HepG2 (cell line): ENCODE measurements at regions not wholly inside any gene's neighbourhood (a gene's known extent, or its start where the extent isn't known, plus 50 kb on each side); places are given as distances from the start of the nearest gene placed in this dataset.

Experiments used
- ATAC-seq: fragments of 200-7000 bp; cut with Tn5 transposase; 3 replicates; pipeline ENCODE4 v1.9.1; 2020; ENCODE audit warnings: mild to moderate bottlenecking, moderate library complexity
- BruUV-seq: library from RNA; stranded (reverse); fragments of 400-500 nt; replicated peaks from 2 replicates; lab custom pipeline; 2021; lab: Mats Ljungman, UMichigan
- CTCF ChIA-PET: fragments of 300-600 bp; formaldehyde crosslinking; extraction: SDS; loops from one replicate; lab custom pipeline; 2021; ENCODE audit warnings: low total read pairs, inconsistent platforms, low intra/inter-chr PET ratio; lab: Yijun Ruan, JAX
- POLR2A ChIA-PET: fragments of 350-600 bp; sonication (Branson Sonifier 250); formaldehyde crosslinking; loops from one replicate; lab custom pipeline; 2020; ENCODE audit warnings: antibody characterized with exemption, inconsistent platforms; lab: Yijun Ruan, JAX
- DNase-seq: peaks from one replicate; pipeline ENCODE4 v3.0.0-alpha.2; 2015; ENCODE audit warnings: low spot score
- FAIRE-seq: peaks from 3 replicates; lab custom pipeline; 2011; peaks lifted over from hg19 to GRCh38; lab: Jason Lieb, UNC
- H2AFZ ChIP-seq: one replicate; pipeline ENCODE4 v1.6.1; 2011; ENCODE audit warnings: low read length, inconsistent platforms
- H3K27ac ChIP-seq: fragments of 300-600 bp; 3 replicates; pipeline ENCODE4 v1.8.0; 2011; ENCODE audit warnings: mixed run types, mild to moderate bottlenecking, mixed read lengths, low read length, inconsistent platforms; ENCODE audit not compliant: insufficient read depth; ENCODE audit errors: extremely low read length
- H3K27me3 ChIP-seq, 2 experiments: fragments of 200-600 bp in 1 of 2; 2 replicates in 1 of 2; 3 replicates in 1 of 2; pipeline versions ENCODE4 v1.6.0 to v1.8.0; 2011; ENCODE audit warnings: low read length in 2 of 2, mild to moderate bottlenecking in 2 of 2, moderate library complexity in 2 of 2, inconsistent platforms in 1 of 2; ENCODE audit not compliant: insufficient read depth in 2 of 2, control insufficient read depth in 1 of 2
- H3K36me3 ChIP-seq, 2 experiments: fragments of 200-600 bp in 1 of 2; replicated peaks in 1 of 2; 2 replicates in 1 of 2; 3 replicates in 1 of 2; pipeline versions ENCODE4 v1.5.1 to v1.8.0; 2011; ENCODE audit warnings: low read length in 2 of 2, inconsistent platforms in 1 of 2; ENCODE audit not compliant: insufficient read depth in 2 of 2, control insufficient read depth in 1 of 2
- H3K4me1 ChIP-seq: 2 replicates; pipeline ENCODE4 v1.5.1; 2012; ENCODE audit warnings: low read length, inconsistent platforms; ENCODE audit not compliant: insufficient read depth
- H3K4me2 ChIP-seq: 2 replicates; pipeline ENCODE4 v1.6.0; 2011; ENCODE audit warnings: low read depth, low read length, inconsistent platforms
- H3K4me3 ChIP-seq, 3 experiments: fragments of 200-600 bp in 1 of 3; sonication (generic), shearing (Covaris generic) in 1 of 3; replicated peaks in 1 of 3; 2 replicates each; pipeline ENCODE4 v1.5.1; 2011 to 2016; ENCODE audit warnings: low read length in 3 of 3, inconsistent platforms in 2 of 3, low read depth in 2 of 3, mild to moderate bottlenecking in 2 of 3, control low read depth in 1 of 3, mixed read lengths in 1 of 3; ENCODE audit not compliant: insufficient read depth in 1 of 3
- H3K79me2 ChIP-seq: one replicate; pipeline ENCODE4 v1.6.1; 2011; ENCODE audit warnings: low read length, inconsistent platforms; ENCODE audit not compliant: insufficient read depth
- H3K9ac ChIP-seq: 2 replicates; pipeline ENCODE4 v1.6.0; 2011; ENCODE audit warnings: mild to moderate bottlenecking, low read depth, low read length, inconsistent platforms; ENCODE audit not compliant: insufficient read depth
- H3K9me3 ChIP-seq: 2 replicates; pipeline ENCODE4 v1.5.1; 2012; ENCODE audit warnings: mild to moderate bottlenecking, low read length
- H4K20me1 ChIP-seq: 2 replicates; pipeline ENCODE4 v1.6.0; 2011; ENCODE audit warnings: inconsistent platforms, mild to moderate bottlenecking, low read length, moderate library complexity; ENCODE audit not compliant: insufficient read depth
- HES4 ChIP-seq: sonication (generic); formaldehyde crosslinking; IDR thresholded peaks from 2 replicates; pipeline ENCODE4 v1.9.0; 2021; ENCODE audit warnings: mild to moderate bottlenecking, missing genetic modification reagents, borderline replicate concordance
- HNRNPLL ChIP-seq: fragments of 200-400 bp; formaldehyde crosslinking; IDR thresholded peaks from 2 replicates; pipeline ENCODE4 v1.6.1; 2017; ENCODE audit warnings: mild to moderate bottlenecking, low read depth, low read length; ENCODE audit not compliant: poor library complexity, severe bottlenecking
- NRL ChIP-seq: sonication (generic); formaldehyde crosslinking; IDR thresholded peaks from 2 replicates; pipeline ENCODE4 v1.5.0; 2020; ENCODE audit warnings: missing genetic modification reagents, mild to moderate bottlenecking, moderate library complexity, borderline replicate concordance
- SAFB2 ChIP-seq: sonication (generic); formaldehyde crosslinking; IDR thresholded peaks from 2 replicates; pipeline ENCODE4 v1.5.1; 2020; ENCODE audit warnings: missing genetic modification reagents, low read depth, mild to moderate bottlenecking, borderline replicate concordance
- SIX1 ChIP-seq: sonication (generic); formaldehyde crosslinking; IDR thresholded peaks from 2 replicates; pipeline ENCODE4 v1.4.0; 2020; ENCODE audit warnings: missing genetic modification reagents, borderline replicate concordance
- ZNF10 ChIP-seq: sonication (generic); formaldehyde crosslinking; IDR thresholded peaks from 2 replicates; pipeline ENCODE4 v1.4.0; 2020; ENCODE audit warnings: mild to moderate bottlenecking, low read depth, missing genetic modification reagents, borderline replicate concordance
- ZNF17 ChIP-seq: sonication (generic); formaldehyde crosslinking; IDR thresholded peaks from 2 replicates; pipeline ENCODE4 v1.5.0; 2020; ENCODE audit warnings: mild to moderate bottlenecking, missing genetic modification reagents
- ZNF615 ChIP-seq: sonication (generic); formaldehyde crosslinking; IDR thresholded peaks from 2 replicates; pipeline ENCODE4 v1.5.0; 2020; ENCODE audit warnings: mild to moderate bottlenecking, missing genetic modification reagents, borderline replicate concordance
- ZNF644 ChIP-seq: IDR thresholded peaks from 2 replicates; pipeline ENCODE4 v1.6.1; 2016; ENCODE audit warnings: low read depth
- WGBS: methylation state at CpG from one replicate; pipeline ENCODE4 v1.1.6; 2017; ENCODE audit warnings: low lambda C conversion rate; 5-methylcytosine and 5-hydroxymethylcytosine counted together
- in situ Hi-C: cut with HindIII; loops from 2 replicates; pipeline ENCODE4 v1.10.0; 2017; ENCODE audit warnings: low pct_unique_long_range_greater_than_20kb; ENCODE audit not compliant: extremely low pct_ligation_motif_present
- intact Hi-C: fragments of 100-400 bp; cut with micrococcal nuclease; formaldehyde crosslinking; loops from one replicate; pipeline ENCODE4 v1.10.0; 2022; ENCODE audit not compliant: unreplicated experiment
- TF ChIP-seq, protein P1 (sequence below): sonication (generic); formaldehyde crosslinking; IDR thresholded peaks from 2 replicates; pipeline ENCODE4 v1.4.0; 2020; ENCODE audit warnings: mild to moderate bottlenecking, missing genetic modification reagents
- TF ChIP-seq, protein P2 (sequence below): conservative IDR thresholded peaks from 2 replicates; pipeline ENCODE4 v1.6.1; 2018; ENCODE audit warnings: missing genetic modification reagents
- TF ChIP-seq, protein P3 (sequence below): sonication (generic); formaldehyde crosslinking; conservative IDR thresholded peaks from 2 replicates; pipeline ENCODE4 v1.8.0; 2022; ENCODE audit warnings: low read depth, missing genetic modification reagents
- TF ChIP-seq, protein P4 (sequence below): sonication (generic); formaldehyde crosslinking; IDR thresholded peaks from 2 replicates; pipeline ENCODE4 v1.8.1; 2023; ENCODE audit warnings: mild to moderate bottlenecking, missing genetic modification reagents, borderline replicate concordance

DNA sequence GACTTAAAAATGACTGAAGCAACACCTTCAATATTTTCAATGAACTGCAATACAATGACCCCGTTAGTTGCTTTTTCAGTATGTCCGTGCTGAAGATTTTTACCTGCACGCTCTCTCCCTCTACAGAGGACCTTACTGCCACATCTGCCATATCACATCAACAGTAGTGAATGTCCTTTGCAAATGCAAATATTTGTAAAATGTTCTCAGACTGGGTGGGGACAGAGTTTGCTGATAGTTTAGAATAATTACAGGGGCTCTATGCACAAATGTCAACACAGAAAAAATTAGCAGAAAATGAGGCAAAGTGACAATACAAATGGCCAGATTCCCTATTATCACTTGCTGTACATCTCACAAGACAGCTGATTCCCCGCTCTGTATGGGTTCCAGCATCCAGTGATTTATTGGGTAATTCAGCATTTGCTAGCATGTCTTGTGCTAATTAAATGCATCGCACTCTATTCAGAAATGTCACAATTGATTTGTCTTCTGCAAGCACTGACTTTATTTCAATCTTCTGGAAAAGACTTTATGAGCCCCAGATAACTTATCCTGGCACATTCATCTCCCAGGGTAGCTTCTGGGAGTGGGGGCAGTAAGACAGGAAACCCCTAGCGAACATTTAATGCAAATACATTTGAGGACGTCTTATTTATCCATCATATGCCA, 69.1 kb upstream of the PTER start:
- no peaks in the 10 kb centered on the region for H4K20me1 ChIP-seq
- no peak overlapping the region for H3K9ac ChIP-seq
- H3K36me3 ChIP-seq = no peaks in the 10 kb centered on the region
- no TSS peak for BruUV-seq
- intact Hi-C loops = no loop called here
- WGBS = 34% methylated on average over 7 of the region's 7 CpGs
- H3K4me2 ChIP-seq = no peak overlapping the region
- TF ChIP-seq, protein P1, sequence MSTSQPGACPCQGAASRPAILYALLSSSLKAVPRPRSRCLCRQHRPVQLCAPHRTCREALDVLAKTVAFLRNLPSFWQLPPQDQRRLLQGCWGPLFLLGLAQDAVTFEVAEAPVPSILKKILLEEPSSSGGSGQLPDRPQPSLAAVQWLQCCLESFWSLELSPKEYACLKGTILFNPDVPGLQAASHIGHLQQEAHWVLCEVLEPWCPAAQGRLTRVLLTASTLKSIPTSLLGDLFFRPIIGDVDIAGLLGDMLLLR = no peak
- TF ChIP-seq ZNF17 (CRISPR knock-in tag) (no peak), HES4 (no peak), SAFB2 (CRISPR knock-in tag) (no peak), NRL (CRISPR knock-in tag) (no peak), ZNF644 (CRISPR knock-in tag) (no peak), ZNF615 (CRISPR knock-in tag) (no peak), ZNF10 (CRISPR knock-in tag) (no peak), HNRNPLL (no peak), SIX1 (CRISPR knock-in tag) (no peak)
- TF ChIP-seq, protein P2, sequence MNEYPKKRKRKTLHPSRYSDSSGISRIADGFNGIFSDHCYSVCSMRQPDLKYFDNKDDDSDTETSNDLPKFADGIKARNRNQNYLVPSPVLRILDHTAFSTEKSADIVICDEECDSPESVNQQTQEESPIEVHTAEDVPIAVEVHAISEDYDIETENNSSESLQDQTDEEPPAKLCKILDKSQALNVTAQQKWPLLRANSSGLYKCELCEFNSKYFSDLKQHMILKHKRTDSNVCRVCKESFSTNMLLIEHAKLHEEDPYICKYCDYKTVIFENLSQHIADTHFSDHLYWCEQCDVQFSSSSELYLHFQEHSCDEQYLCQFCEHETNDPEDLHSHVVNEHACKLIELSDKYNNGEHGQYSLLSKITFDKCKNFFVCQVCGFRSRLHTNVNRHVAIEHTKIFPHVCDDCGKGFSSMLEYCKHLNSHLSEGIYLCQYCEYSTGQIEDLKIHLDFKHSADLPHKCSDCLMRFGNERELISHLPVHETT = no peak
- TF ChIP-seq, protein P3, sequence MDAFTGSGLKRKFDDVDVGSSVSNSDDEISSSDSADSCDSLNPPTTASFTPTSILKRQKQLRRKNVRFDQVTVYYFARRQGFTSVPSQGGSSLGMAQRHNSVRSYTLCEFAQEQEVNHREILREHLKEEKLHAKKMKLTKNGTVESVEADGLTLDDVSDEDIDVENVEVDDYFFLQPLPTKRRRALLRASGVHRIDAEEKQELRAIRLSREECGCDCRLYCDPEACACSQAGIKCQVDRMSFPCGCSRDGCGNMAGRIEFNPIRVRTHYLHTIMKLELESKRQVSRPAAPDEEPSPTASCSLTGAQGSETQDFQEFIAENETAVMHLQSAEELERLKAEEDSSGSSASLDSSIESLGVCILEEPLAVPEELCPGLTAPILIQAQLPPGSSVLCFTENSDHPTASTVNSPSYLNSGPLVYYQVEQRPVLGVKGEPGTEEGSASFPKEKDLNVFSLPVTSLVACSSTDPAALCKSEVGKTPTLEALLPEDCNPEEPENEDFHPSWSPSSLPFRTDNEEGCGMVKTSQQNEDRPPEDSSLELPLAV = no peak
- TF ChIP-seq, protein P4, sequence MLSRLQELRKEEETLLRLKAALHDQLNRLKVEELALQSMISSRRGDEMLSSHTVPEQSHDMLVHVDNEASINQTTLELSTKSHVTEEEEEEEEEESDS (CRISPR knock-in tag) = no peak
- ChIA-PET POLR2A (no interaction called here), CTCF (no interaction called here)
- in situ Hi-C loops = no loop called here
- peaks cover 6% of the 10 kb centered on the region for H3K4me1 ChIP-seq
- DNase-seq (no peak), FAIRE-seq (no peak), ATAC-seq (no peak)
- H3K9me3 ChIP-seq = peaks cover under 1% of the 10 kb centered on the region; the same call in 1 of the 2 replicates
- no peaks in the 10 kb centered on the region for H3K27me3 ChIP-seq
- H3K27ac ChIP-seq = no peak overlapping the region
- no peaks in the 10 kb centered on the region for H3K79me2 ChIP-seq
- no peak overlapping the region for H3K4me3 ChIP-seq
- no peak overlapping the region for H2AFZ ChIP-seq
